ENCODE measurements at regions not wholly inside any gene's neighbourhood (a gene's known extent, or its start where the extent isn't known, plus 50 kb on each side); places are given as distances from the start of the nearest gene placed in this dataset.

DNA sequence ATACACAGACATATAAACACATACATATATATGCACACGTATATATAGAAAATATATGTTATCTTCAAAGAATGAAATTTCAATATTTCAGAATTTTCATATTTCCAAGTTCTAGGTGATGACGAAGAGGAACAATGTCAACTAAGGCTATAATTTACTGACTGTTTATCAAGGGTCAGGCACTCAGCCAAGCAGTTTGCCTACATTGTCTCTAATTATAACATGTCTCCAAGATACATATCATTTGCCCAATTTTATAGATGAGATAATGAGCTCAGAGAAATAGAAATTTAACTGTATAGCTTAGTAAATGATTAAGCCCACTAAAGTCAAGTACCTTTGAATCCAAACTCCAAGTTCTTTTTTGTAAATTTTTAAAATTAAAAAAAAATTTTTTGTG lies 99.9 kb upstream of the PLSCR4 start:
- TF ChIP-seq YY1 (IDR thresholded peaks at IDR 0.05; ENCODE audit: low read depth, low read length) (no peak), SIN3A (conservative IDR thresholded peaks at IDR 0.05 in 1 of 2, IDR thresholded peaks at IDR 0.05 in 1 of 2; ENCODE audit: low read depth in 1 of 2, low read length in 2 of 2) (no peak), TEAD4 (IDR thresholded peaks at IDR 0.05; ENCODE audit: low read depth, low read length) (no peak), KDM5A (IDR thresholded peaks at IDR 0.05; ENCODE audit: low read length) (no peak)
- TF ChIP-seq, protein P1, sequence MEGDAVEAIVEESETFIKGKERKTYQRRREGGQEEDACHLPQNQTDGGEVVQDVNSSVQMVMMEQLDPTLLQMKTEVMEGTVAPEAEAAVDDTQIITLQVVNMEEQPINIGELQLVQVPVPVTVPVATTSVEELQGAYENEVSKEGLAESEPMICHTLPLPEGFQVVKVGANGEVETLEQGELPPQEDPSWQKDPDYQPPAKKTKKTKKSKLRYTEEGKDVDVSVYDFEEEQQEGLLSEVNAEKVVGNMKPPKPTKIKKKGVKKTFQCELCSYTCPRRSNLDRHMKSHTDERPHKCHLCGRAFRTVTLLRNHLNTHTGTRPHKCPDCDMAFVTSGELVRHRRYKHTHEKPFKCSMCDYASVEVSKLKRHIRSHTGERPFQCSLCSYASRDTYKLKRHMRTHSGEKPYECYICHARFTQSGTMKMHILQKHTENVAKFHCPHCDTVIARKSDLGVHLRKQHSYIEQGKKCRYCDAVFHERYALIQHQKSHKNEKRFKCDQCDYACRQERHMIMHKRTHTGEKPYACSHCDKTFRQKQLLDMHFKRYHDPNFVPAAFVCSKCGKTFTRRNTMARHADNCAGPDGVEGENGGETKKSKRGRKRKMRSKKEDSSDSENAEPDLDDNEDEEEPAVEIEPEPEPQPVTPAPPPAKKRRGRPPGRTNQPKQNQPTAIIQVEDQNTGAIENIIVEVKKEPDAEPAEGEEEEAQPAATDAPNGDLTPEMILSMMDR (IDR thresholded peaks at IDR 0.05; ENCODE audit: control extremely low read depth in 1 of 3, insufficient read depth in 1 of 3, low read depth in 1 of 3, low read length in 3 of 3), result no peak
